ENCODE measurements at regions not wholly inside any gene's neighbourhood (a gene's known extent, or its start where the extent isn't known, plus 50 kb on each side); places are given as distances from the start of the nearest gene placed in this dataset.

DNA sequence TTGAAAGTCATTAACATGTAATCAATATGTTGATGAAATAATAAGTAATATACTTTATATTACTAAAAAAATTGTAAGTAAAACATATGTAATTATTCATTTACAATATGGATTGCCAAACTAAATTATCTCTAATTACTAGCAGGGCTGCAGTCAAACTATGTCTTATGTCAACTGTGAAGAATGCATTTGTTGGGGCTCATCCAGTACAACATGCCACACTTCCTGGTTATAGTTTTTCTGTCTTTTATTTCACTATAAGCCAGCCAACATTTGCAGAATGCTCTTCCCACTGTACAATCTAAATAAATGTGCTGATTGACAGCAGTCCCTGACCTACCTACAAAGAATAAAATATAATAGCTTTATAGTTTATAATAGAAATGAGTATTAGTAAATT, 975.4 kb upstream of the NDST4 start:
- H3K27ac Mint-ChIP-seq = no peak overlapping the region
- no peak for DNase-seq (ENCODE audit: low spot score in 2 of 2, unreplicated experiment in 2 of 2)
- H3K9me3 Mint-ChIP-seq = no peaks in the 10 kb centered on the region

DNA sequence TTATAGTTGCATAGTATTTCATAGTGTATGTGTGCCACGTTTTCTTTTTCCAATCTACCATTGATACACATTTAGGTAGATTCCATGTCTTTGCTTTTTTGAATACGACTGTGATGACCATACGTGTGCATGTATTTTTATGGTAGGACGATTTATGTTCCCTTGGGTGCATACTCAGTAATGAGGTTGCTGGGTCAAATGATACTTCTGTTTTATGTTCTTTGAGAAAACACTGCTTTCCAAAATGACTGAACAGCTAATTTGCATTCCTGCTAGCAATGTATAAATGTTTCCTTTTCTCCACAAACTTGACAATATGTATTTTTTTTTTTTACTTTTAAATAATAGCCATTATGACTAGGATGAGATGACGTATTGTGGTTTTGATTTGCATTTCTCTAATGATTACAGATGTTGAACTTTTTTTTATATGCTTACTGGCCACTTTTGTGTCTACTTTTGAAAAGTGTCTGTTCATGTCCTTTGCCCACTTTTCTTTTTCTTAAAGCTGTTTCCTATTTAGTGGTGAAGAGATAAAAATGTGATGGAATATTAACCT, 969.5 kb upstream of the NDST4 start:
- Mint-ChIP-seq H3K27me3 (ENCODE audit: low read depth) (no peaks in the 10 kb centered on the region), H3K27ac (no peak overlapping the region), H3K4me3 (no peak overlapping the region), H3K9me3 (peaks cover 14% of the 10 kb centered on the region), H3K4me1 (no peaks in the 10 kb centered on the region), H3K36me3 (peaks cover 2% of the 10 kb centered on the region)
- TF ChIP-seq CTCF (IDR thresholded peaks at IDR 0.05; ENCODE audit: unreplicated experiment) = no peak
- DNase-seq (ENCODE audit: low spot score in 2 of 2, unreplicated experiment in 2 of 2) = no peak

More for the DNA sequence above, 975.4 kb upstream of the NDST4 start:
- Mint-ChIP-seq H3K27me3 (ENCODE audit: low read depth) (no peaks in the 10 kb centered on the region), H3K4me3 (no peak overlapping the region), H3K4me1 (no peaks in the 10 kb centered on the region), H3K36me3 (no peaks in the 10 kb centered on the region)
- TF ChIP-seq CTCF (IDR thresholded peaks at IDR 0.05; ENCODE audit: unreplicated experiment) = no peak

DNA sequence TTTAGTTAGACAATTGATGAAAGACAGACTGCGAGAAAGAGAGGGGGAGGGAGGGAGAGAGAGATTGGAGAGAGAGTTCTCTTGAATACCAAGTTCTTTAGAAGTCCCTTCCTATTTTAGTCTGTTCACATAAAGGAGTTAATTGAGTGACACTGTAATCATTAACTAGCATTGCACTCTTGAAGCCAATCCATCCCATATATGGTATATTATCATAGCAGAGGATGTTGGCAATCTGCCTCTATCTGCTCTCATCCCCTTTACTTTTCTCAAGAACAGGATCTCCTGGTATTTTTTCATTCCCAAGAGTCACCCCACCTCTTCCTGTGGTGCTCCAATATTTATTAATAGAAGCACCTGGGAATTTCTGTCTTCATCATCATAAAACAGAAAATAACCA, 959.6 kb upstream of the NDST4 start:
- Mint-ChIP-seq H3K27ac (no peak overlapping the region), H3K4me3 (no peak overlapping the region), H3K36me3 (peaks cover 2% of the 10 kb centered on the region), H3K4me1 (no peaks in the 10 kb centered on the region), H3K27me3 (ENCODE audit: low read depth) (no peaks in the 10 kb centered on the region), H3K9me3 (peaks cover 24% of the 10 kb centered on the region)
- no peak for TF ChIP-seq CTCF (IDR thresholded peaks at IDR 0.05; ENCODE audit: unreplicated experiment)
- no peak for DNase-seq (ENCODE audit: low spot score in 2 of 2, unreplicated experiment in 2 of 2)

DNA sequence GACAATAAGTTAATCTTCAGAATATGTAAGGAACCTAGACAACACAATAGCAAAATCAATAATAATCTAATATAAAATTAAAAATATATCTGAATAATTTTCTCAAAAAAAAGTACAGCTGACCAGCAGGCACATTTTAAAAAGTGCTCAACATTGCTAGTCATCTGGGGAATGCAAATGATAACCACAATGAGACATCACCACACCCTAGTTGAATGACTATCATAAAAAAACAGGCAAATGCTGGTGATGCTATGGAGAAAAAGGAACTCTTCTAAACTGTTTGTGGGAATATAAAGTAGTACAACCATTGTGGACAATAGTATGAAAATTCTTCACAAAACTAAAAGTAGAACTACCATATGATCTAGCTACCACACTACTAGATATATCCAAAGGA, 956.9 kb upstream of the NDST4 start:
- Mint-ChIP-seq H3K27ac (no peak overlapping the region), H3K4me3 (no peak overlapping the region), H3K36me3 (peaks cover 6% of the 10 kb centered on the region), H3K9me3 (peaks cover 19% of the 10 kb centered on the region), H3K27me3 (ENCODE audit: low read depth) (no peaks in the 10 kb centered on the region), H3K4me1 (peaks cover 2% of the 10 kb centered on the region)
- TF ChIP-seq CTCF (IDR thresholded peaks at IDR 0.05; ENCODE audit: unreplicated experiment) = no peak
- no peak for DNase-seq (ENCODE audit: low spot score in 2 of 2, unreplicated experiment in 2 of 2)

DNA sequence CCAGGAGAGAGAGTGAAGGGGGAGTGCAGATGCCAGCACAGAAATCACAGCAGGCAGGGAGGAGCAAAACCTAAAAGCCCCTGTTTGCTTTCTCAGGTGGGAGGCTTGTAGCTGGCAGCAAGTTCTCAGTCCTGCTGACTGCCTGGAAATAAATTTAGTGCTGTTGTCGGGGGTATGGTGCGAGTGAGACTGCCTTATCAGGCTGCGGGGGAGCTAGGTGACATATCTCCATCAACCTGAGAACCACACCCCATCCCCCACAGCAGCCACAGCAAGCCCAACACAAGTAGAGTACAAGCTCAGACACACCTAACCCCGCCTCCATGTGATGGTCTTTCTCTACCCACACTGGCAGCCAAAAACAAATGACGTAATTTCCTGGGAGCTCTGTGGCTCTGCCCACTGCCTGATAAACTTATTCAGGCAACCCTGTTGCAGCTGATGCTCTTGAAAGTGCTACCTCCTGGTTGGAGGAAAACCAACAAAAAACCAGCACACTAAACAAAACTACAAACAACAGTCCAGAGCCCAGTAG, 953.4 kb upstream of the NDST4 start:
- Mint-ChIP-seq H3K4me1 (peaks cover 2% of the 10 kb centered on the region), H3K9me3 (peaks cover 19% of the 10 kb centered on the region)

More for the DNA sequence above, 953.4 kb upstream of the NDST4 start:
- Mint-ChIP-seq H3K27ac (no peak overlapping the region), H3K4me3 (no peak overlapping the region), H3K36me3 (peaks cover 6% of the 10 kb centered on the region), H3K27me3 (ENCODE audit: low read depth) (no peaks in the 10 kb centered on the region)
- no peak for TF ChIP-seq CTCF (IDR thresholded peaks at IDR 0.05; ENCODE audit: unreplicated experiment)
- DNase-seq (ENCODE audit: low spot score in 2 of 2, unreplicated experiment in 2 of 2) = no peak
